ENCODE measurements at regions not wholly inside any gene's neighbourhood (a gene's known extent, or its start where the extent isn't known, plus 50 kb on each side); places are given as distances from the start of the nearest gene placed in this dataset.

- TF ChIP-seq CTCF (IDR thresholded peaks at IDR 0.05; ENCODE audit: poor library complexity, severe bottlenecking) (no peak), EP300 (conservative IDR thresholded peaks at IDR 0.05; ENCODE audit: poor library complexity, severe bottlenecking) (no peak), EZH2 (IDR thresholded peaks at IDR 0.05; ENCODE audit: borderline replicate concordance, insufficient read depth, low read length, poor library complexity, severe bottlenecking) (no peak), POLR2AphosphoS5 (IDR thresholded peaks at IDR 0.05) (no peak), MXI1 (conservative IDR thresholded peaks at IDR 0.05; ENCODE audit: poor library complexity, severe bottlenecking) (no peak), SMC3 (conservative IDR thresholded peaks at IDR 0.05; ENCODE audit: poor library complexity) (no peak), RAD21 (conservative IDR thresholded peaks at IDR 0.05) (no peak)
Measured at GRCh38 chr15:87549296-87549695, 707.2 kb downstream of the NTRK3 start.

Data from neural cell (in vitro differentiated cells).